ENCODE measurements at regions not wholly inside any gene's neighbourhood (a gene's known extent, or its start where the extent isn't known, plus 50 kb on each side); places are given as distances from the start of the nearest gene placed in this dataset.

- no peak for TF ChIP-seq SMAD1 (IDR thresholded peaks at IDR 0.05; ENCODE audit: low read depth, partially characterized antibody)
- TF ChIP-seq CBX3 (IDR thresholded peaks at IDR 0.05; ENCODE audit: borderline replicate concordance, low read depth): no peak
- TF ChIP-seq ZNF274 (IDR thresholded peaks at IDR 0.05; ENCODE audit: insufficient read depth, insufficient read length): no peak
- no peak for TF ChIP-seq MYB (IDR thresholded peaks at IDR 0.05; ENCODE audit: borderline replicate concordance, low read depth, low read length)
- TF ChIP-seq ZNF622 (IDR thresholded peaks at IDR 0.05): no peak
These were observed 271.3 kb upstream of the FAT4 start (continued) for GRCh38 chr4:125043486-125043885.

- no peak overlapping the region for H3K27ac ChIP-seq (ENCODE audit: control insufficient read depth, insufficient read depth)
- intact Hi-C loops (cut with micrococcal nuclease; ENCODE audit: unreplicated experiment) (no loop called here), in situ Hi-C loops (cut with MboI) (no loop called here)
- ChIA-PET POLR2A (no interaction called here), CTCF (no interaction called here), RAD21 (ENCODE audit: unreplicated experiment) (no interaction called here), SMC1A (ENCODE audit: uncharacterized antibody, unreplicated experiment) (no interaction called here)
- FAIRE-seq: no peak
- no peak overlapping the region for H3K4me3 ChIP-seq
- H2AFZ ChIP-seq (ENCODE audit: control insufficient read depth, low read depth, low read length): no peak overlapping the region
- H3K9ac ChIP-seq (ENCODE audit: control insufficient read depth, insufficient read depth, low read length): no peak overlapping the region
- H3K79me2 ChIP-seq (ENCODE audit: control insufficient read depth, insufficient read depth, low read length): no peaks in the 10 kb centered on the region
- TF ChIP-seq EGR1 (IDR thresholded peaks at IDR 0.05; ENCODE audit: borderline replicate concordance in 1 of 2, low read depth in 2 of 2, low read length in 2 of 2) (no peak), SREBF1 (IDR thresholded peaks at IDR 0.05; ENCODE audit: low read length) (no peak), RELA (IDR thresholded peaks at IDR 0.05; ENCODE audit: borderline replicate concordance, partially characterized antibody) (no peak), HSF1 (IDR thresholded peaks at IDR 0.05; ENCODE audit: low read depth, low read length) (no peak), DPF2 (IDR thresholded peaks at IDR 0.05) (no peak), KDM1A (IDR thresholded peaks at IDR 0.05; ENCODE audit: borderline replicate concordance) (no peak), EZH2 (IDR thresholded peaks at IDR 0.05; ENCODE audit: borderline replicate concordance, control insufficient read depth, low read depth, low read length) (no peak), TARDBP (IDR thresholded peaks at IDR 0.05; ENCODE audit: borderline replicate concordance) (no peak), CTCF (IDR thresholded peaks at IDR 0.05 in 2 of 3, conservative IDR thresholded peaks at IDR 0.05 in 1 of 3; ENCODE audit: control insufficient read depth in 2 of 3, extremely low read depth in 1 of 3, insufficient read depth in 1 of 3, low read depth in 3 of 3, low read length in 3 of 3) (no peak), RAD51 (IDR thresholded peaks at IDR 0.05) (no peak), ZNF24 (IDR thresholded peaks at IDR 0.05) (no peak), LARP7 (IDR thresholded peaks at IDR 0.05) (no peak)
- 25% methylated on average over 3 of the region's 3 CpGs for WGBS (ENCODE audit: insufficient coverage, insufficient replicate concordance, low lambda C conversion rate, missing lambda C conversion rate)
- no peaks in the 10 kb centered on the region for H3K36me3 ChIP-seq (ENCODE audit: control insufficient read depth in 2 of 2, insufficient read depth in 2 of 2, low read length in 1 of 2)
- H3K4me2 ChIP-seq (ENCODE audit: control insufficient read depth, insufficient read depth): no peak overlapping the region
- H4K20me1 ChIP-seq (ENCODE audit: control insufficient read depth, insufficient read depth): no peaks in the 10 kb centered on the region
- no peaks in the 10 kb centered on the region for H3K4me1 ChIP-seq (ENCODE audit: control insufficient read depth, insufficient read depth, low read length)
- BruUV-seq (replicated peaks): no TSS peak
- no peaks in the 10 kb centered on the region for H3K27me3 ChIP-seq (replicated peaks in 1 of 2; ENCODE audit: control insufficient read depth in 2 of 2, insufficient read depth in 2 of 2, low read length in 1 of 2)
- H3K9me3 ChIP-seq (replicated peaks; ENCODE audit: control insufficient read depth, insufficient read depth, low read length): no peaks in the 10 kb centered on the region
- ATAC-seq: no peak
- DNase-seq (ENCODE audit: low read depth, low spot score): no peak
These were observed 272.7 kb upstream of the FAT4 start for GRCh38 chr4:125042041-125042440.

All from GM12878 (cell line).